Sigmoid colon (tissue), 4 donors: ENCODE measurements at regions not wholly inside any gene's neighbourhood (a gene's known extent, or its start where the extent isn't known, plus 50 kb on each side); places are given as distances from the start of the nearest gene placed in this dataset.
"Not testable (repeated sequence)": the region's sequence is repeated elsewhere in the genome, so short reads cannot be mapped to it uniquely, and the experiment has no call there.

Experiments used
- POLR2AphosphoS5 ChIP-seq, 4 donors: sonication (generic); formaldehyde crosslinking; IDR thresholded peaks; one replicate each; pipeline ENCODE4 v1.6.1; 2017; ENCODE audit warnings: antibody characterized with exemption in 4 of 4
- TF ChIP-seq, protein P1 (sequence below), 4 experiments: fragments of 450-650 bp in 3 of 4; fragments of 200-600 bp in 1 of 4; IDR thresholded peaks; one replicate each; pipeline ENCODE4 v1.5.1; 2016 to 2019; ENCODE audit warnings: antibody characterized with exemption in 4 of 4, mild to moderate bottlenecking in 3 of 4, moderate library complexity in 2 of 4

DNA sequence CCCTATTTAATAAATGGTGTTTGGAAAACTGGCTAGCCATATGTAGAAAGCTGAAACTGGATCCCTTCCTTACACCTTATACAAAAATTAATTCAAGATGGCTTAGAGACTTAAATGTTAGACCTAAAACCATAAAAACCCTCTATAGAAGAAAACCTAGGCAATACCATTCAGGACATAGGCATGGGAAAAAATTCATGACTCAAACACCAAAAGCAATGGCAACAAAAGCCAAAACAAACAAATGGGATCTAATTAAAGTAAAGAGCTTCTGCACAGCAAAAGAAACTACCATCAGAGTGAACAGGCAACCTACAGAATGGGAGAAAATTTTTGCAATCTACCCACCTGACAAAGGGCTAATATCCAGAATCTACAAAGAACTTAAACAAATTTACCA is 179.7 kb upstream of the SESN3 start:
- TF ChIP-seq, protein P1, sequence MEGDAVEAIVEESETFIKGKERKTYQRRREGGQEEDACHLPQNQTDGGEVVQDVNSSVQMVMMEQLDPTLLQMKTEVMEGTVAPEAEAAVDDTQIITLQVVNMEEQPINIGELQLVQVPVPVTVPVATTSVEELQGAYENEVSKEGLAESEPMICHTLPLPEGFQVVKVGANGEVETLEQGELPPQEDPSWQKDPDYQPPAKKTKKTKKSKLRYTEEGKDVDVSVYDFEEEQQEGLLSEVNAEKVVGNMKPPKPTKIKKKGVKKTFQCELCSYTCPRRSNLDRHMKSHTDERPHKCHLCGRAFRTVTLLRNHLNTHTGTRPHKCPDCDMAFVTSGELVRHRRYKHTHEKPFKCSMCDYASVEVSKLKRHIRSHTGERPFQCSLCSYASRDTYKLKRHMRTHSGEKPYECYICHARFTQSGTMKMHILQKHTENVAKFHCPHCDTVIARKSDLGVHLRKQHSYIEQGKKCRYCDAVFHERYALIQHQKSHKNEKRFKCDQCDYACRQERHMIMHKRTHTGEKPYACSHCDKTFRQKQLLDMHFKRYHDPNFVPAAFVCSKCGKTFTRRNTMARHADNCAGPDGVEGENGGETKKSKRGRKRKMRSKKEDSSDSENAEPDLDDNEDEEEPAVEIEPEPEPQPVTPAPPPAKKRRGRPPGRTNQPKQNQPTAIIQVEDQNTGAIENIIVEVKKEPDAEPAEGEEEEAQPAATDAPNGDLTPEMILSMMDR (IDR thresholded peaks at IDR 0.05): not testable (repeated sequence)
- TF ChIP-seq POLR2AphosphoS5 (IDR thresholded peaks at IDR 0.05): not testable (repeated sequence)
